Esophagus squamous epithelium (tissue), 4 donors: ENCODE measurements at regions not wholly inside any gene's neighbourhood (a gene's known extent, or its start where the extent isn't known, plus 50 kb on each side); places are given as distances from the start of the nearest gene placed in this dataset.

Source experiments
- CTCF ChIP-seq, 6 experiments: fragments of 450-650 bp in 4 of 6; fragments of 200-600 bp in 2 of 6; sonication (generic) in 2 of 6; IDR thresholded peaks; one replicate each; pipeline ENCODE4 v1.5.1; 2016 to 2019; ENCODE audit warnings: antibody characterized with exemption in 6 of 6, mild to moderate bottlenecking in 4 of 6, moderate library complexity in 4 of 6
- POLR2A ChIP-seq, 4 donors: fragments of 450-650 bp; IDR thresholded peaks; one replicate each; pipeline ENCODE4 v1.6.1; 2017; ENCODE audit warnings: antibody characterized with exemption in 4 of 4, mild to moderate bottlenecking in 4 of 4, moderate library complexity in 3 of 4

- TF ChIP-seq CTCF (IDR thresholded peaks at IDR 0.05) (no peak), POLR2A (IDR thresholded peaks at IDR 0.05) (no peak)
Measured at GRCh38 chr16:73426433-73427160, 378.7 kb upstream of the ZFHX3 start.
